Gastroesophageal sphincter (tissue), 3 donors: ENCODE measurements at regions not wholly inside any gene's neighbourhood (a gene's known extent, or its start where the extent isn't known, plus 50 kb on each side); places are given as distances from the start of the nearest gene placed in this dataset.

ENCODE experiments used
- CTCF ChIP-seq, 4 experiments: fragments of 200-600 bp in 2 of 4; fragments of 450-650 bp in 2 of 4; sonication (generic) in 1 of 4; IDR thresholded peaks; one replicate each; pipeline ENCODE4 v1.5.1; 2017 to 2019; ENCODE audit warnings: antibody characterized with exemption in 4 of 4, mild to moderate bottlenecking in 2 of 4, moderate library complexity in 2 of 4
- EP300 ChIP-seq: sonication (generic); formaldehyde crosslinking; IDR thresholded peaks from one replicate; pipeline ENCODE4 v1.6.1; 2017; ENCODE audit warnings: antibody characterized with exemption, mild to moderate bottlenecking
- POLR2A ChIP-seq, 2 donors: fragments of 450-650 bp; IDR thresholded peaks; one replicate each; pipeline ENCODE4 v1.6.1; 2017; ENCODE audit warnings: antibody characterized with exemption in 2 of 2, mild to moderate bottlenecking in 2 of 2, moderate library complexity in 1 of 2
- POLR2AphosphoS5 ChIP-seq: sonication (generic); formaldehyde crosslinking; IDR thresholded peaks from one replicate; pipeline ENCODE4 v1.6.1; 2017; ENCODE audit warnings: antibody characterized with exemption

- no peak for TF ChIP-seq CTCF (IDR thresholded peaks at IDR 0.05)
- TF ChIP-seq POLR2A (IDR thresholded peaks at IDR 0.05): no peak
- no peak for TF ChIP-seq POLR2AphosphoS5
- no peak for TF ChIP-seq EP300
These were observed 143.7 kb upstream of the MCHR2 start for GRCh38 chr6:100137759-100138158.
